ENCODE measurements at regions not wholly inside any gene's neighbourhood (a gene's known extent, or its start where the extent isn't known, plus 50 kb on each side); places are given as distances from the start of the nearest gene placed in this dataset.

- peak; percentile 94 for FAIRE-seq
- peak; percentile 88 for DNase-seq (ENCODE audit: low spot score)
- Histone ChIP-seq H3K9me3 (ENCODE audit: low read length) (0 out of 2 replicates have a peak, but pooled peaks cover 9% of the 10 kb centered on the region), H4K20me1 (ENCODE audit: insufficient read depth, low read length) (no peaks in the 10 kb centered on the region), H3K27ac (ENCODE audit: extremely low read length, insufficient read depth, low read length) (no peak overlapping the region), H3K79me2 (ENCODE audit: insufficient read depth, low read length) (no peaks in the 10 kb centered on the region), H3K4me2 (ENCODE audit: low read depth, low read length) (peak overlapping the region; percentile 71), H3K36me3 (replicated peaks in 1 of 2; ENCODE audit: control insufficient read depth in 1 of 2, insufficient read depth in 2 of 2, low read length in 2 of 2) (no peaks in the 10 kb centered on the region), H3K9ac (ENCODE audit: insufficient read depth, low read depth, low read length) (no peak overlapping the region), H3K4me3 (replicated peaks in 1 of 3; ENCODE audit: insufficient read depth in 1 of 3, low read depth in 2 of 3, low read length in 3 of 3) (peak overlapping the region in 2 of 3 experiments; percentile 1 to 31; a peak in 1 of 6 replicates), H2AFZ (ENCODE audit: low read length) (peak overlapping the region; percentile 76), H3K4me1 (ENCODE audit: insufficient read depth, low read length) (peaks cover 18% of the 10 kb centered on the region), H3K27me3 (ENCODE audit: control insufficient read depth in 1 of 2, insufficient read depth in 2 of 2, low read length in 2 of 2) (no peaks in the 10 kb centered on the region)
- ChIA-PET POLR2A (no interaction called here), CTCF (ENCODE audit: low intra/inter-chr PET ratio, low total read pairs) (no interaction called here)
- WGBS (ENCODE audit: low lambda C conversion rate), result 6% methylated on average over 8 of the region's 8 CpGs
- no TSS peak for BruUV-seq (replicated peaks)
- in situ Hi-C loops (cut with HindIII; ENCODE audit: extremely low pct_ligation_motif_present, low pct_unique_long_range_greater_than_20kb) (no loop called here), intact Hi-C loops (cut with micrococcal nuclease; ENCODE audit: unreplicated experiment) (loop anchor here (10.0 kb wide), 1 partner anchor 244 kb away; no protein-coding TSS in a partner anchor)
- ATAC-seq, result peak; percentile 100
- TF ChIP-seq KLF13 (CRISPR knock-in tag; IDR thresholded peaks at IDR 0.05), result no peak
- TF ChIP-seq CEBPG (CRISPR knock-in tag; IDR thresholded peaks at IDR 0.05), result peak; percentile 94
- TF ChIP-seq NAIF1 (CRISPR knock-in tag; IDR thresholded peaks at IDR 0.05; ENCODE audit: borderline replicate concordance), result no peak
- TF ChIP-seq MIXL1 (CRISPR knock-in tag; IDR thresholded peaks at IDR 0.05), result peak; percentile 81
- TF ChIP-seq KLF15 (CRISPR knock-in tag; IDR thresholded peaks at IDR 0.05; ENCODE audit: borderline replicate concordance), result no peak
- no peak for TF ChIP-seq MEIS1 (CRISPR knock-in tag; IDR thresholded peaks at IDR 0.05; ENCODE audit: borderline replicate concordance)
- no peak for TF ChIP-seq ZNF747 (CRISPR knock-in tag; IDR thresholded peaks at IDR 0.05; ENCODE audit: borderline replicate concordance)
- peak; percentile 49; the same call in 1 of the 2 replicates for TF ChIP-seq ZMYM4 (CRISPR knock-in tag; IDR thresholded peaks at IDR 0.05)
- no peak for TF ChIP-seq ELF4 (CRISPR knock-in tag; IDR thresholded peaks at IDR 0.05; ENCODE audit: borderline replicate concordance)
- TF ChIP-seq ZNF652 (CRISPR knock-in tag; IDR thresholded peaks at IDR 0.05; ENCODE audit: borderline replicate concordance, low read depth), result peak; percentile 88
- TF ChIP-seq HNF1A (IDR thresholded peaks at IDR 0.05; ENCODE audit: low read depth), result peak; percentile 97
- TF ChIP-seq HNF1A (CRISPR knock-in tag; IDR thresholded peaks at IDR 0.05; ENCODE audit: borderline replicate concordance), result peak; percentile 96
- TF ChIP-seq ATF4 (CRISPR knock-in tag; IDR thresholded peaks at IDR 0.05), result peak; percentile 25 to 93; a peak in 2 of 4 replicates
- no peak for TF ChIP-seq MED1 (CRISPR knock-in tag; IDR thresholded peaks at IDR 0.05)
- TF ChIP-seq AHR (CRISPR knock-in tag; IDR thresholded peaks at IDR 0.05), result no peak
- no peak for TF ChIP-seq XBP1 (CRISPR knock-in tag; IDR thresholded peaks at IDR 0.05)
- no peak for TF ChIP-seq TRIM22 (IDR thresholded peaks at IDR 0.05)
- no peak for TF ChIP-seq MAZ (IDR thresholded peaks at IDR 0.05; ENCODE audit: borderline replicate concordance, low read depth, low read length)
- no peak for TF ChIP-seq MAZ (CRISPR knock-in tag; IDR thresholded peaks at IDR 0.05; ENCODE audit: low read depth)
- no peak for TF ChIP-seq PAWR (CRISPR knock-in tag; IDR thresholded peaks at IDR 0.05; ENCODE audit: borderline replicate concordance)
These were observed 265.2 kb downstream of the CCDC85A start for GRCh38 chr2:56449002-56449431.
